Brain microvascular endothelial cell (primary cell): ENCODE measurements at regions not wholly inside any gene's neighbourhood (a gene's known extent, or its start where the extent isn't known, plus 50 kb on each side); places are given as distances from the start of the nearest gene placed in this dataset.

ENCODE experiments used
- DNase-seq: peaks from one replicate; pipeline ENCODE4 v3.0.0-alpha.2; 2020
- H3K27ac ChIP-seq: fragments of 250-450 bp; sonication (Bioruptor Pico); 2 replicates; pipeline ENCODE4 v1.5.1; 2020; ENCODE audit warnings: mild to moderate bottlenecking, moderate library complexity
- H3K27me3 ChIP-seq: fragments of 250-450 bp; sonication (Bioruptor Pico); replicated peaks from 2 replicates; pipeline ENCODE4 v1.5.1; 2020; ENCODE audit warnings: mild to moderate bottlenecking
- H3K36me3 ChIP-seq: fragments of 250-450 bp; sonication (Bioruptor Pico); replicated peaks from 2 replicates; pipeline ENCODE4 v1.5.1; 2020; ENCODE audit warnings: mild to moderate bottlenecking
- H3K4me3 ChIP-seq: 2 replicates; pipeline ENCODE4 v1.5.1; 2011; ENCODE audit warnings: low read depth, mild to moderate bottlenecking, control low read depth, low read length, moderate library complexity
- CTCF ChIP-seq: IDR thresholded peaks from 2 replicates; pipeline ENCODE4 v1.5.1; 2011; ENCODE audit warnings: low read depth, mild to moderate bottlenecking, moderate library complexity, low read length, control low read depth, inconsistent platforms; ENCODE audit errors: missing control alignments
- in situ Hi-C: cut with HindIII; loops from 2 replicates; pipeline ENCODE4 v1.10.0; 2017; ENCODE audit warnings: low sequenced_read_pairs, low pct_ligation_motif_present

- Histone ChIP-seq H3K4me3 (no peak overlapping the region), H3K36me3 (no peaks in the 10 kb centered on the region), H3K27me3 (no peaks in the 10 kb centered on the region), H3K27ac (no peak overlapping the region)
- TF ChIP-seq CTCF, result no peak
- DNase-seq, result no peak
- in situ Hi-C loops, result no loop called here
Measured at GRCh38 chr18:45538444-45538843, 76.8 kb upstream of the SLC14A2 start.

- no peak for TF ChIP-seq CTCF
- Histone ChIP-seq H3K36me3 (no peaks in the 10 kb centered on the region), H3K27ac (no peak overlapping the region), H3K27me3 (no peaks in the 10 kb centered on the region), H3K4me3 (no peak overlapping the region)
- in situ Hi-C loops, result no loop called here
- no peak for DNase-seq
Measured at GRCh38 chr18:45539491-45539891, 75.8 kb upstream of the SLC14A2 start.

GRCh38 chr18:45540125-45540524 lies 75.2 kb upstream of the SLC14A2 start:
- Histone ChIP-seq H3K4me3 (no peak overlapping the region), H3K27me3 (no peaks in the 10 kb centered on the region), H3K27ac (no peak overlapping the region), H3K36me3 (no peaks in the 10 kb centered on the region)
- DNase-seq, result no peak
- TF ChIP-seq CTCF, result no peak
- in situ Hi-C loops, result no loop called here

- Histone ChIP-seq H3K27ac (no peak overlapping the region), H3K4me3 (no peak overlapping the region), H3K27me3 (no peaks in the 10 kb centered on the region), H3K36me3 (no peaks in the 10 kb centered on the region)
- TF ChIP-seq CTCF, result no peak
- in situ Hi-C loops, result no loop called here
- no peak for DNase-seq
Measured at GRCh38 chr18:45541421-45541820, 73.9 kb upstream of the SLC14A2 start.

- Histone ChIP-seq H3K27me3 (no peaks in the 10 kb centered on the region), H3K27ac (no peak overlapping the region), H3K36me3 (no peaks in the 10 kb centered on the region), H3K4me3 (no peak overlapping the region)
- no peak for TF ChIP-seq CTCF
- no peak for DNase-seq
- in situ Hi-C loops, result no loop called here
Measured at GRCh38 chr18:45542043-45542442, 73.2 kb upstream of the SLC14A2 start.

- no peak overlapping the region for H3K4me3 ChIP-seq
- H3K27ac ChIP-seq, result no peak overlapping the region
- in situ Hi-C loops, result no loop called here
- no peak for DNase-seq
- no peaks in the 10 kb centered on the region for H3K36me3 ChIP-seq
- no peak for TF ChIP-seq CTCF
- no peaks in the 10 kb centered on the region for H3K27me3 ChIP-seq
Measured at GRCh38 chr18:45547910-45548309, 67.4 kb upstream of the SLC14A2 start.
